PFSK-1 (cell line): ENCODE measurements at regions not wholly inside any gene's neighbourhood (a gene's known extent, or its start where the extent isn't known, plus 50 kb on each side); places are given as distances from the start of the nearest gene placed in this dataset.

ENCODE experiments used
- POLR2AphosphoS5 ChIP-seq: IDR thresholded peaks from 2 replicates; pipeline ENCODE4 v1.6.1; 2012; ENCODE audit warnings: low read depth, mild to moderate bottlenecking, control low read depth, low read length, moderate library complexity
- TAF1 ChIP-seq: IDR thresholded peaks from 2 replicates; pipeline ENCODE4 v1.6.1; 2012; ENCODE audit warnings: low read length, control low read depth, borderline replicate concordance; ENCODE audit not compliant: insufficient read depth
- TF ChIP-seq, protein P1 (sequence below), 2 experiments: IDR thresholded peaks; 2 replicates each; pipeline versions ENCODE4 v1.6.1 to v1.8.0; 2011 to 2012; ENCODE audit warnings: low read depth in 2 of 2, low read length in 2 of 2, control low read depth in 1 of 2, inconsistent platforms in 1 of 2, mild to moderate bottlenecking in 1 of 2, moderate library complexity in 1 of 2; ENCODE audit not compliant: insufficient read depth in 1 of 2

DNA sequence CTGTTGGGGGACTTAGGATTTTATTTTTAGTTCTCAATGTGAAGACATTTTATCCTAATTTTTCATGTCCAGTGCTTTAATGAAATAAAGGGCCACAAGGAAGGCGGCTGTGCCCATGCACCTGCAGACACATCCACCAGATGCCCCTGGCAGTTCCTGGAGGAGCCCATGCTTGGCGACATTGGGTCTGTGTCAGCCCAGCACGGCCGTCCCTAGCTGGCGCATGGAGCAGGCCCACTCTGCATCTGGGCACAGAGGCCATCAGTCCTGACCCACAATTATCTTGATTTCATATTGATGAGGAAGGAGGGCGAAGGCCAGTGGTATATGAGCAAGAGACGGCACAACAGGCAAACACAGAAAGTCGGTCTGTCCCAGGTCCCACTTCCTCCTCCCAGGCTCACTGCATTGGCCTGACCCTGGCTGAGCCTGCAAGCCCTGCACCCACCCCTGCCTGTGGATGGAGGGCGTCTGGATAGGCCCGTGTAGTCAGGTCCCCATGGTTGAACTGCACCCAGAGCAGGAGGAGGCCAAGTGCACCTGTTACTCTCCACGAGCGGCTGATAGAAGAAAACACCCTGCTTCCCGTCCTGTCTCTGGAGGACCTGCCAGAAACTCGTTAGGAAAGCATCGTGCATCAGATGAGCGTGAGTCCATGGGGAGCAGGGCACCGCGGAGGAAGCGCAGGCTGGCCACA is 296.9 kb downstream of the BRD1 start:
- TF ChIP-seq, protein P1, sequence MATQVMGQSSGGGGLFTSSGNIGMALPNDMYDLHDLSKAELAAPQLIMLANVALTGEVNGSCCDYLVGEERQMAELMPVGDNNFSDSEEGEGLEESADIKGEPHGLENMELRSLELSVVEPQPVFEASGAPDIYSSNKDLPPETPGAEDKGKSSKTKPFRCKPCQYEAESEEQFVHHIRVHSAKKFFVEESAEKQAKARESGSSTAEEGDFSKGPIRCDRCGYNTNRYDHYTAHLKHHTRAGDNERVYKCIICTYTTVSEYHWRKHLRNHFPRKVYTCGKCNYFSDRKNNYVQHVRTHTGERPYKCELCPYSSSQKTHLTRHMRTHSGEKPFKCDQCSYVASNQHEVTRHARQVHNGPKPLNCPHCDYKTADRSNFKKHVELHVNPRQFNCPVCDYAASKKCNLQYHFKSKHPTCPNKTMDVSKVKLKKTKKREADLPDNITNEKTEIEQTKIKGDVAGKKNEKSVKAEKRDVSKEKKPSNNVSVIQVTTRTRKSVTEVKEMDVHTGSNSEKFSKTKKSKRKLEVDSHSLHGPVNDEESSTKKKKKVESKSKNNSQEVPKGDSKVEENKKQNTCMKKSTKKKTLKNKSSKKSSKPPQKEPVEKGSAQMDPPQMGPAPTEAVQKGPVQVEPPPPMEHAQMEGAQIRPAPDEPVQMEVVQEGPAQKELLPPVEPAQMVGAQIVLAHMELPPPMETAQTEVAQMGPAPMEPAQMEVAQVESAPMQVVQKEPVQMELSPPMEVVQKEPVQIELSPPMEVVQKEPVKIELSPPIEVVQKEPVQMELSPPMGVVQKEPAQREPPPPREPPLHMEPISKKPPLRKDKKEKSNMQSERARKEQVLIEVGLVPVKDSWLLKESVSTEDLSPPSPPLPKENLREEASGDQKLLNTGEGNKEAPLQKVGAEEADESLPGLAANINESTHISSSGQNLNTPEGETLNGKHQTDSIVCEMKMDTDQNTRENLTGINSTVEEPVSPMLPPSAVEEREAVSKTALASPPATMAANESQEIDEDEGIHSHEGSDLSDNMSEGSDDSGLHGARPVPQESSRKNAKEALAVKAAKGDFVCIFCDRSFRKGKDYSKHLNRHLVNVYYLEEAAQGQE (IDR thresholded peaks at IDR 0.05; ENCODE audit: insufficient read depth in 1 of 2, low read depth in 2 of 2, low read length in 2 of 2): no peak
- TF ChIP-seq TAF1 (no peak), POLR2AphosphoS5 (no peak)
